HG02623 (cell line): ENCODE measurements at regions not wholly inside any gene's neighbourhood (a gene's known extent, or its start where the extent isn't known, plus 50 kb on each side); places are given as distances from the start of the nearest gene placed in this dataset.

Experiments
- ATAC-seq: cut with Tn5 transposase; IDR thresholded peaks from one replicate; pipeline ENCODE4 v1.9.1; 2021; ENCODE audit warnings: moderate library complexity; ENCODE audit not compliant: unreplicated experiment

GRCh38 chr1:181383695-181384094 is 99.6 kb upstream of the CACNA1E start:
- ATAC-seq = no peak

DNA sequence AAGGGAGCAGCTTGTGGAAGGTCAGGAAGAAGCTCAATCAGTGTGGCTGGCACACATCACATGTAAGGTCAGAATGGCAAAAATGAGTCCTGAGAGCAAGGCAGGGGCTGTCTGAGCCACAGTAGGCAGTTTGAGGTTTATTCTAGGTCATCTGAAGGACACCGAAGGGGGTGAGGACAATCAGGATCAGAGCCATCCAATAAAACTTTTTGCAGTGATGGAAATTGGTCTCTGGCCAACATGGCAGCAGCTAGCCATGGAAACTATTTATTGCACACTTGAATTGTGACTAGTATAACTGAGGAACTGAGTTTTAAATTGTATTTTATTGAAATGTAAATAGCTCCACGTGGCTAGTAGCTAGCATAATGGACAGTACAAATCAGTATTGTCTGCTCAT is 97.0 kb upstream of the CACNA1E start:
- no peak for ATAC-seq

GRCh38 chr1:181386951-181387350 is 96.4 kb upstream of the CACNA1E start:
- ATAC-seq = no peak

GRCh38 chr1:181387702-181388101 is 95.6 kb upstream of the CACNA1E start:
- no peak for ATAC-seq

- ATAC-seq = no peak
These were observed 92.8 kb upstream of the CACNA1E start for GRCh38 chr1:181390410-181391077.

DNA sequence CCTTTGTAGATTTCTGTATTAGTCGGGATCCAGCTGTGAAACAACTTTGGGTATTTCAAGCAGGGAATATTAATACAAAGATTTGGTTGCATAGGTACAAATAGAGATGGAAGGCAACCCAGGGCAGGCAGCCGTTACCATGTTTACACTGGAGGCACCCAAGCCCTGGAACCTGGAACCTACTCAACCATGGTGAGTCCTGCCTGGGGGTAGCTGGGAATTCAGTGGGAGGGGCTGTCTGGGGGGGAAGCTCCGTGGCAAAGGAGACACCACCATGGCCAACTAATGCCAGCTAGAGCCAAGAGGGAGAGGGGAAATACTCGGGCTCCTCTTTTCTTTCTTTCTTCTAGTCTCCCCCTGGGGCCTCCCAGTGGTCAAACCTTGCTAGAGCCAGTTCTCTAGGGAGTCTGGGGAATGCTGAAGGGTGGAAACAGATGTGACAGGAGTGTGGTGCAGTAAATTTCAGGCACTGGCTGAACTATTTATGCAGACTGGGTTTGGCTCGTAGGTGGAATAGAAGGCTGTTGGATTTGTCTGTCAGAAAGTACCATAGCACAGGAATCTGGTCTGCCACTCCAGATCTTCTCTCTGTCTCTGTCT is 91.9 kb upstream of the CACNA1E start:
- ATAC-seq = no peak

DNA sequence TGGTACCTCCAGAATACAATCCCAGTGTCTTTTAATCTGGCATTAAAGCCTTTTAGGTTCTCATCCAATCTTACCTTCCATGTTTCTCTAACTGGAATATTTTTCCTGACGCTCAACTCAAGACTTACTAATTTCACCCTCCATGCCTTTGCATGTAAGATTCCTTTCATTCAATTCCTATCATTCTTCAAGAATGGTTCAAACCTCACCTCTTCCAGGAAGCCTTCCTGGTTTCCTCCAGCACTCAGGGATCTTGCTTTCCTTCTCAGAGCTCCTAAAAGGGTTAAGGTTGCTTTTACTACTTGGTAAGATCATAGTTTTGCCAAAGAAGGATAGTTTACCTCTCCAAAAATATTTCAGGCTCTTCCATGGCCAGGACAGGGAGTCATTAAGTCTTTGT is 91.2 kb upstream of the CACNA1E start:
- no peak for ATAC-seq

- no peak for ATAC-seq
These were observed 90.6 kb upstream of the CACNA1E start for GRCh38 chr1:181392613-181393220.

GRCh38 chr1:181394766-181395165 is 88.6 kb upstream of the CACNA1E start:
- no peak for ATAC-seq

DNA sequence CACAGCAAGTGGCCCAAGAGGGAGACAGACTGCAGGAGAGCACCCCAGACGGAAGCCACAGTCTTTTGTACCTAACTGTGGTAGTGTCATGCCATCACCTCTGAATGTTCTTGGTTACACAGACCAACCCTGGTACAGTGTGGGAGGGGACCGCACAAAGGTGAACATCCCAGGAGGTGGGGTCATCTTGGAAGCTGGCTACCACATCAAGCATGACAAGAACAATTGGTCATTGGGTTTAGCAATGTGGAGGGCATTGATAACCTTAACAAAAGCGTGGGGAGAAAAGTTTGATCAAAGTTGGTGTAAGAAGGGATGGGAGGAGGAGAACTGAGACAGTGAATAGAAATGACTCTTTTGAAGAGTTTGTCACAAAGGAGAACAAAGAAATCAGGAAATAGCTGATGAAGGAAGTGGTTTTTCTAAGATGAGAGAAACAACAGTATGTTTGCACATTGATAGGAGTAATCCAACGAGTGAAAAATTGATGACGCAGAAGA is 87.1 kb upstream of the CACNA1E start:
- no peak for ATAC-seq

DNA sequence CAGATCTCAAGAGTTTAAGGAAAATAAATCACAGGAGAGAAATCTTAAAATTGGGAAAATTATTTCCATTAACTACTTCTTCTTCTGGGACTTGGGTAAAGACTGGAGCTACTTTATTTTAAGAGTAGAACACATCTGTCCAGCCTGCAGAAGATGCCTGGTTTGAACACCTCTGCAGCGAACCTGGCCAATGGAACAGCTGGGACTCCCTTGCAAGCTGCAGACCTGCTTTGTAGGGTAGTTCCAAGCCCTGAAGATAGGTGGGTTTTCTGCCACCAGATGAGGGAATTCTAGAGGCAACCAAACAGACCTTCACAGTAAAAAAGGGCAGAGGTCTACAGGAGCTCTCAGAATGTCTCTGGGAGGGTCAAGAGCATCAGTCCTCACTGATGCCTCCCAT is 86.5 kb upstream of the CACNA1E start:
- no peak for ATAC-seq

DNA sequence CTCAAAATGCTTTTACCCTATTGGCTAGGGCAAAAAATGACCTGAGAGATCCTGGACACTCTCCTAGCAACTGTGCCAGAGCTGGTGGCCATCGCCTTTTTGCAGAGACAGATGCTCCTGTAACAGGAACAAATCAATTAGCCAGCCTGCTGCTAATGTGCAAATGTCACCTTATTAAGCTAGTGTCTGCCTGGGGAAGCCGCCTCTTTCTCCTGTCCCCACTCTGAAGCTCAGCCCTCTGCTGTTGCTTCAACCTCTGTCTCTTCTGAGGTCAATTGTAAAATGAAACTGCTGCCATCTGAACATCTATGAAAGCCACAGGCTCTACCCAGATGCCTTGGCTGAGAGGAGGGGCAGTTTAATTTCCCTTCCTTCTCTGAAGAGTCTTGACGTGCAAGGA is 85.5 kb upstream of the CACNA1E start:
- ATAC-seq = peak; percentile 55

- ATAC-seq = peak; percentile 80
These were observed 84.8 kb upstream of the CACNA1E start for GRCh38 chr1:181398544-181398943.

DNA sequence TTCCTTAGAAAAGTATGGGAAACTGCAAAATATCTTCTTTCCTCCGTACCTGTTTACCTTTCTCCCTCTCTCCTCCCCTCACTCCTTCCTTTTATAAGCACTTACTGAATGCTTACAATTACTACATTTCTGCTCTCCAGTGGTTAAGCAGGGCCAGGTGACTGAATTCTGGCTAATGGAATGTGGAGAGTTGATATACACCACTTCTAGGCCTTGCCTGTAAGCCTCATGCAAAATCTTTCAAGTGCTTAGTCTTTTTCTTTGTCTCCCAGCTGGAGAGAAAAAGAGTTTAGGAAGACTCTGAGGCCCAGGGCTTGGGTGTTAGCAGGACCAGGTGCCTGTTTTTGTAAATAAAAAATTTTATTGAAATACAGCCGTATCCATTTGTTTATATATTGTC is 77.7 kb upstream of the CACNA1E start:
- no peak for ATAC-seq

- no peak for ATAC-seq
These were observed 76.3 kb upstream of the CACNA1E start for GRCh38 chr1:181406989-181407388.

GRCh38 chr1:181409981-181410380 is 73.3 kb upstream of the CACNA1E start:
- no peak for ATAC-seq

- no peak for ATAC-seq
These were observed 70.6 kb upstream of the CACNA1E start for GRCh38 chr1:181412746-181413145.

DNA sequence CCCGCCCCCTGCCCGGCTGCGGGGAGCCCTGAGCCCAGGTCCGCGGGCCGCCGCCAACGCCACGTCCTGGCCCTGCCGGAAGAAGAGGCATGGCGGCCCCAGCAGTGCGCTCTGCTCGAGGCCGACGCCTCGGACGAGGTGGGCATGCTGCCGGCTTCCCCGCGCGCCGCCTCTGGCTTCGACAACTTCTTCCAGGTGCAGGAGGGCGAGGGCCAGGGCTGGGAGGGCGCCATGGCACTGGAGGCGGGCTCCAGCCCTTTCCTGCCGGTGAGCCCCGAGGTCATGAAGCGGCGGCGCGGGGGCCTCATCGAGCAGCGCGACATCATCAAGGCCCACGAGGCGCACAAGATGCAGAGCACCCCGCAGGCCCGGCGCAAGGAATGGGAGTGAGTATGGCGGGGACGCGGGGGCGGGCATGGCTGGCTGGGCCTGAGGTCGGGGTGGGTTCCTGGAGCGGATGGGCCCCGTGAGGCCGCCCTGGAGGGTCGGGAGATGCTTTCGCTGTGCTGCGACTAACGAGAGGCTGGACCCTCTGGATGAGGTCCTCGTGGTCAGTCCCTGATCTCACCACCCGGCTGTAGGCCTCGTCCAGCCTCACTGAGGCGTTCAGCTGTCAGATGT is 70.0 kb upstream of the CACNA1E start:
- ATAC-seq = no peak

GRCh38 chr1:181413836-181414235 is 69.5 kb upstream of the CACNA1E start:
- ATAC-seq = no peak

- ATAC-seq = no peak
These were observed 67.0 kb upstream of the CACNA1E start for GRCh38 chr1:181416268-181416860.

GRCh38 chr1:181417915-181418314 is 65.4 kb upstream of the CACNA1E start:
- ATAC-seq = no peak
